A549 (cell line): ENCODE measurements at regions not wholly inside any gene's neighbourhood (a gene's known extent, or its start where the extent isn't known, plus 50 kb on each side); places are given as distances from the start of the nearest gene placed in this dataset.

Source experiments
- BHLHE40 ChIP-seq: IDR thresholded peaks from 2 replicates; pipeline ENCODE4 v1.6.1; 2012; ENCODE audit warnings: low read depth, low read length, inconsistent platforms
- CBX8 ChIP-seq: fragments of 200-600 bp; sonication (generic); IDR thresholded peaks from 2 replicates; pipeline ENCODE4 v1.6.1; 2016
- CEBPB ChIP-seq, 2 experiments: fragments of >200 bp in 1 of 2; sonication (Bioruptor Twin) in 1 of 2; formaldehyde crosslinking in 1 of 2; IDR thresholded peaks; 2 replicates each; pipeline ENCODE4 v1.6.1; 2012 to 2016
- CTCF ChIP-seq: fragments of >200 bp; sonication (Bioruptor Twin); formaldehyde crosslinking; IDR thresholded peaks from 3 replicates; pipeline ENCODE4 v1.5.1; 2016
- MYC ChIP-seq: IDR thresholded peaks from 2 replicates; pipeline ENCODE4 v1.6.1; 2012; ENCODE audit warnings: mild to moderate bottlenecking, inconsistent platforms, low read length, improper control_type of control experiment, borderline replicate concordance
- PBX3 ChIP-seq: IDR thresholded peaks from 2 replicates; pipeline ENCODE4 v1.6.1; 2012
- POLR2A ChIP-seq: IDR thresholded peaks from 2 replicates; pipeline ENCODE4 v1.6.1; 2012; ENCODE audit warnings: mild to moderate bottlenecking, low read length
- SMC3 ChIP-seq: fragments of >200 bp; sonication (Bioruptor Twin); formaldehyde crosslinking; IDR thresholded peaks from 3 replicates; pipeline ENCODE4 v1.6.1; 2018; ENCODE audit warnings: inconsistent platforms
- TF ChIP-seq, protein P1 (sequence below): fragments of 150-350 bp; IDR thresholded peaks from 2 replicates; pipeline ENCODE4 v1.6.1; 2014; ENCODE audit warnings: low read depth, mild to moderate bottlenecking, low read length
- TF ChIP-seq, protein P2 (sequence below): fragments of 450-650 bp; IDR thresholded peaks from 2 replicates; pipeline ENCODE4 v1.6.1; 2014; ENCODE audit warnings: antibody characterized with exemption

- no peak for TF ChIP-seq MYC
- TF ChIP-seq POLR2A = no peak
- TF ChIP-seq CTCF = no peak
- no peak for TF ChIP-seq CEBPB (IDR thresholded peaks at IDR 0.05)
- TF ChIP-seq BHLHE40 = no peak
- TF ChIP-seq CBX8 = no peak
- TF ChIP-seq, protein P1, sequence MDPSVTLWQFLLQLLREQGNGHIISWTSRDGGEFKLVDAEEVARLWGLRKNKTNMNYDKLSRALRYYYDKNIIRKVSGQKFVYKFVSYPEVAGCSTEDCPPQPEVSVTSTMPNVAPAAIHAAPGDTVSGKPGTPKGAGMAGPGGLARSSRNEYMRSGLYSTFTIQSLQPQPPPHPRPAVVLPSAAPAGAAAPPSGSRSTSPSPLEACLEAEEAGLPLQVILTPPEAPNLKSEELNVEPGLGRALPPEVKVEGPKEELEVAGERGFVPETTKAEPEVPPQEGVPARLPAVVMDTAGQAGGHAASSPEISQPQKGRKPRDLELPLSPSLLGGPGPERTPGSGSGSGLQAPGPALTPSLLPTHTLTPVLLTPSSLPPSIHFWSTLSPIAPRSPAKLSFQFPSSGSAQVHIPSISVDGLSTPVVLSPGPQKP = no peak
- TF ChIP-seq, protein P2, sequence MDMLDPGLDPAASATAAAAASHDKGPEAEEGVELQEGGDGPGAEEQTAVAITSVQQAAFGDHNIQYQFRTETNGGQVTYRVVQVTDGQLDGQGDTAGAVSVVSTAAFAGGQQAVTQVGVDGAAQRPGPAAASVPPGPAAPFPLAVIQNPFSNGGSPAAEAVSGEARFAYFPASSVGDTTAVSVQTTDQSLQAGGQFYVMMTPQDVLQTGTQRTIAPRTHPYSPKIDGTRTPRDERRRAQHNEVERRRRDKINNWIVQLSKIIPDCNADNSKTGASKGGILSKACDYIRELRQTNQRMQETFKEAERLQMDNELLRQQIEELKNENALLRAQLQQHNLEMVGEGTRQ = no peak
- TF ChIP-seq SMC3 = no peak
- TF ChIP-seq PBX3 = no peak
Measured at GRCh38 chr13:109509154-109509900, 277.1 kb downstream of the IRS2 start.
